MM.1S (cell line): ENCODE measurements at regions not wholly inside any gene's neighbourhood (a gene's known extent, or its start where the extent isn't known, plus 50 kb on each side); places are given as distances from the start of the nearest gene placed in this dataset.

Source experiments
- DNase-seq: peaks from one replicate; pipeline ENCODE4 v3.0.0-alpha.2; 2015
- H2AFZ ChIP-seq: fragments of 300-600 bp; sonication (generic); 2 replicates; pipeline ENCODE4 v1.6.0; 2016; ENCODE audit warnings: antibody characterized with exemption, low read length
- H3F3A ChIP-seq: fragments of 300-600 bp; sonication (generic); 2 replicates; pipeline ENCODE4 v1.6.1; 2016; ENCODE audit warnings: mild to moderate bottlenecking, antibody characterized with exemption, low read length, moderate library complexity, mixed read lengths; ENCODE audit not compliant: insufficient read depth
- H3K27ac ChIP-seq: fragments of 300-600 bp; sonication (generic); 2 replicates; pipeline ENCODE4 v1.5.1; 2016; ENCODE audit warnings: mild to moderate bottlenecking, low read length
- H3K27me3 ChIP-seq: fragments of 300-600 bp; sonication (generic); replicated peaks from 2 replicates; pipeline ENCODE4 v1.6.0; 2016; ENCODE audit warnings: low read length; ENCODE audit not compliant: insufficient read depth
- H3K36me3 ChIP-seq: fragments of 300-600 bp; sonication (generic); replicated peaks from 2 replicates; pipeline ENCODE4 v1.6.1; 2016; ENCODE audit warnings: mild to moderate bottlenecking, low read length, mixed read lengths; ENCODE audit not compliant: insufficient read depth
- H3K4me1 ChIP-seq: fragments of 300-600 bp; sonication (generic); 2 replicates; pipeline ENCODE4 v1.6.1; 2016; ENCODE audit warnings: low read length, mixed read lengths
- H3K4me2 ChIP-seq: fragments of 300-600 bp; sonication (generic); 2 replicates; pipeline ENCODE4 v1.6.0; 2016; ENCODE audit warnings: low read depth, low read length
- H3K4me3 ChIP-seq: fragments of 300-600 bp; sonication (generic); 2 replicates; pipeline ENCODE4 v1.5.1; 2016; ENCODE audit warnings: low read length, mixed read lengths
- H3K79me2 ChIP-seq: fragments of 300-600 bp; sonication (generic); 2 replicates; pipeline ENCODE4 v1.6.1; 2016; ENCODE audit warnings: mixed run types, low read length, mixed read lengths
- H3K9ac ChIP-seq: fragments of 300-600 bp; sonication (generic); 2 replicates; pipeline ENCODE4 v1.6.1; 2016; ENCODE audit warnings: low read length, mixed read lengths
- H3K9me2 ChIP-seq: fragments of 300-600 bp; sonication (generic); replicated peaks from 2 replicates; pipeline ENCODE4 v1.6.1; 2016; ENCODE audit warnings: mild to moderate bottlenecking, low read length, mixed read lengths; ENCODE audit not compliant: insufficient read depth
- H3K9me3 ChIP-seq: fragments of 300-600 bp; sonication (generic); replicated peaks from 2 replicates; pipeline ENCODE4 v1.6.1; 2016; ENCODE audit warnings: mild to moderate bottlenecking, low read length, mixed read lengths; ENCODE audit not compliant: insufficient read depth
- H4K20me1 ChIP-seq: fragments of 300-600 bp; sonication (generic); 2 replicates; pipeline ENCODE4 v1.6.1; 2016; ENCODE audit warnings: mild to moderate bottlenecking, low read length, moderate library complexity, mixed read lengths; ENCODE audit not compliant: insufficient read depth
- CTCF ChIP-seq: fragments of 300-600 bp; sonication (generic); IDR thresholded peaks from 2 replicates; pipeline ENCODE4 v1.5.1; 2016; ENCODE audit warnings: antibody characterized with exemption, low read length, mixed read lengths
- EZH2 ChIP-seq: fragments of 300-600 bp; sonication (generic); optimal IDR thresholded peaks from 2 replicates; pipeline ENCODE3; 2017; ENCODE audit warnings: low read depth, mild to moderate bottlenecking, antibody characterized with exemption, low read length, mixed read lengths
- EZH2phosphoT487 ChIP-seq: fragments of 300-600 bp; sonication (generic); IDR thresholded peaks from 2 replicates; pipeline ENCODE4 v1.6.1; 2018; ENCODE audit warnings: antibody characterized with exemption, low read length

DNA sequence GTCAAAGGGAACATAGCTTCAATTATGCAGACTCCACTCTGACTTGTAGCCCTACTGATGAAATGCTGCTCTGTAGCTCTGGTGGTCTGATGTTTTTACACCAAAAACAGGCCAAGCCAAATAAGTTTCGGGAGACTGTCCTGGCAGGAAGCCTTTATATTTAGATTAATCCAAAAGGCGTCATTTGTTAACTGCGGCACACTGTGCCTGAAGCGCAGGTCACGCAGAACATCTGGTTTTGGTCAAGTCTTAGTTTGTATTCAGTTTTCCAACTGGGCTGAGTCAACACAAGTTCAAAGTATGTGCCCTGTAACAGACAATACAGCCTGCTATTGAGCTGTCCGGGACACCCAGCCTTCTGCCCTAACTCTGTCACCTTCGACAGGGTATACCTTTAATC is 154.6 kb upstream of the IPO5 start:
- DNase-seq: no peak
- no peaks in the 10 kb centered on the region for H4K20me1 ChIP-seq
- no peaks in the 10 kb centered on the region for H3K9me3 ChIP-seq
- no peaks in the 10 kb centered on the region for H3K9me2 ChIP-seq
- H3K27ac ChIP-seq: no peak overlapping the region
- no peaks in the 10 kb centered on the region for H3K27me3 ChIP-seq
- H3F3A ChIP-seq: no peaks in the 10 kb centered on the region
- no peak overlapping the region for H3K4me3 ChIP-seq
- H2AFZ ChIP-seq: no peak overlapping the region
- TF ChIP-seq EZH2: no peak
- no peak for TF ChIP-seq CTCF
- TF ChIP-seq EZH2phosphoT487: no peak
- H3K9ac ChIP-seq: no peak overlapping the region
- H3K79me2 ChIP-seq: no peaks in the 10 kb centered on the region
- no peaks in the 10 kb centered on the region for H3K36me3 ChIP-seq
- H3K4me1 ChIP-seq: no peaks in the 10 kb centered on the region
- H3K4me2 ChIP-seq: no peak overlapping the region

- H3K9me3 ChIP-seq: no peaks in the 10 kb centered on the region
- TF ChIP-seq CTCF (no peak), EZH2phosphoT487 (no peak), EZH2 (no peak)
- H3K27me3 ChIP-seq: no peaks in the 10 kb centered on the region
Observed at GRCh38 chr13:97802213-97802612, 151.3 kb upstream of the IPO5 start.

DNA sequence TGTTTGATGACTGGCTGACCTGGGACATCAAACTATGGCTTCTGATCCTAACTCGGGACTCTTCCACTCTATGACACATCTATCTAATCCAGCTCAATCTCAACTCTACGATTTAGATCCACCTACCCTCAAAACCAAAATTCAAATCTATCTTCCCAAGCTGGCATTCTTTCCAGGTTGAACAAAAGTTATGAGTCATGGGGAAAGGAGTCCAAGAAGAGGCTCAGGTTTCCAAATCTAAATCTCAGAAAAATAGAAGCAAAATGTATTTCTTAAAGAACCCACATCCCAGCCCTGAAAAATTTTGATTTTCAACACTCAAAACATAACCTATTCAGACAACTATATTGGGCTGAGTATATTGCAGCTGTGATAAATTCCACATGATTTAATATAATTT is 143.9 kb upstream of the IPO5 start:
- H4K20me1 ChIP-seq: no peaks in the 10 kb centered on the region
- no peak overlapping the region for H2AFZ ChIP-seq
- no peaks in the 10 kb centered on the region for H3F3A ChIP-seq
- no peaks in the 10 kb centered on the region for H3K4me1 ChIP-seq
- TF ChIP-seq CTCF: no peak
- TF ChIP-seq EZH2: no peak
- TF ChIP-seq EZH2phosphoT487: no peak
- no peak overlapping the region for H3K4me2 ChIP-seq
- H3K9me2 ChIP-seq: no peaks in the 10 kb centered on the region
- DNase-seq: no peak
- H3K9ac ChIP-seq: no peak overlapping the region
- no peaks in the 10 kb centered on the region for H3K36me3 ChIP-seq
- no peaks in the 10 kb centered on the region for H3K9me3 ChIP-seq
- no peaks in the 10 kb centered on the region for H3K27me3 ChIP-seq
- no peak overlapping the region for H3K27ac ChIP-seq
- H3K4me3 ChIP-seq: no peak overlapping the region
- H3K79me2 ChIP-seq: no peaks in the 10 kb centered on the region

More at GRCh38 chr13:97802213-97802612, 151.3 kb upstream of the IPO5 start:
- no peaks in the 10 kb centered on the region for H3K79me2 ChIP-seq
- no peaks in the 10 kb centered on the region for H3K9me2 ChIP-seq
- DNase-seq: no peak
- no peak overlapping the region for H3K9ac ChIP-seq
- H3F3A ChIP-seq: no peaks in the 10 kb centered on the region
- H3K4me1 ChIP-seq: no peaks in the 10 kb centered on the region
- H3K36me3 ChIP-seq: no peaks in the 10 kb centered on the region
- no peaks in the 10 kb centered on the region for H4K20me1 ChIP-seq
- no peak overlapping the region for H3K4me2 ChIP-seq
- H3K27ac ChIP-seq: no peak overlapping the region
- no peak overlapping the region for H2AFZ ChIP-seq
- H3K4me3 ChIP-seq: no peak overlapping the region
